CD4-positive, alpha-beta T cell (primary cell): ENCODE measurements at regions not wholly inside any gene's neighbourhood (a gene's known extent, or its start where the extent isn't known, plus 50 kb on each side); places are given as distances from the start of the nearest gene placed in this dataset.

Experiments
- ATAC-seq: fragments of 200-7000 bp; cut with Tn5 transposase; one replicate; pipeline ENCODE4 v1.10.0; 2022; ENCODE audit warnings: mild to moderate bottlenecking; ENCODE audit not compliant: poor library complexity
- CTCF ChIA-PET: fragments of 350-600 bp; sonication (Branson Sonifier 250); formaldehyde crosslinking; loops from one replicate; lab custom pipeline; 2021; ENCODE audit warnings: antibody characterized with exemption, inconsistent platforms; lab: Charles Lee
- POLR2A ChIA-PET: fragments of 350-600 bp; sonication (Branson Sonifier 250); formaldehyde crosslinking; loops from one replicate; lab custom pipeline; 2021; ENCODE audit warnings: antibody characterized with exemption, inconsistent platforms; lab: Charles Lee
- DNase-seq, 14 experiments: peaks; one replicate each; pipeline ENCODE4 v3.0.0-alpha.2; 2013 to 2020; ENCODE audit warnings: mixed read lengths in 2 of 14
- H3K27ac ChIP-seq, 2 donors: one replicate each; pipeline versions ENCODE4 v1.5.1 to v1.7.0; 2013; ENCODE audit warnings: low read length in 2 of 2, low read depth in 1 of 2, mild to moderate bottlenecking in 1 of 2
- H3K27me3 ChIP-seq, 2 experiments: 1 replicate in 1 of 2; 2 replicates in 1 of 2; pipeline versions ENCODE4 v1.6.1 to v1.7.0; 2013; ENCODE audit warnings: low read length in 2 of 2, control low read depth in 1 of 2, mild to moderate bottlenecking in 1 of 2, moderate library complexity in 1 of 2; ENCODE audit not compliant: insufficient read depth in 2 of 2, control insufficient read depth in 1 of 2
- H3K36me3 ChIP-seq: one replicate; pipeline ENCODE4 v1.6.1; 2013; ENCODE audit warnings: low read length, control low read depth; ENCODE audit not compliant: insufficient read depth
- H3K4me1 ChIP-seq: one replicate; pipeline ENCODE4 v1.6.1; 2013; ENCODE audit warnings: low read length, control low read depth; ENCODE audit not compliant: insufficient read depth
- H3K4me3 ChIP-seq: one replicate; pipeline ENCODE4 v1.5.1; 2013; ENCODE audit warnings: mild to moderate bottlenecking, low read length, moderate library complexity
- H3K9me3 ChIP-seq, 2 experiments: 1 replicate in 1 of 2; 2 replicates in 1 of 2; pipeline versions ENCODE4 v1.6.1 to v1.7.0; 2013; ENCODE audit warnings: low read length in 2 of 2, mild to moderate bottlenecking in 2 of 2, control low read depth in 1 of 2, moderate library complexity in 1 of 2; ENCODE audit not compliant: control insufficient read depth in 1 of 2, insufficient read depth in 1 of 2
- H3K27ac Mint-ChIP-seq: one replicate; pipeline ENCODE4 v1.8.0; 2020; ENCODE audit warnings: mixed read lengths
- H3K27me3 Mint-ChIP-seq: one replicate; pipeline ENCODE4 v1.8.0; 2021; ENCODE audit warnings: mixed read lengths
- H3K36me3 Mint-ChIP-seq: one replicate; pipeline ENCODE4 v1.8.0; 2021; ENCODE audit warnings: low read depth, mixed read lengths
- H3K4me1 Mint-ChIP-seq: one replicate; pipeline ENCODE4 v1.8.0; 2021; ENCODE audit warnings: low read depth, mixed read lengths
- H3K4me3 Mint-ChIP-seq: one replicate; pipeline ENCODE4 v1.8.0; 2020; ENCODE audit warnings: mild to moderate bottlenecking, mixed read lengths
- H3K9me3 Mint-ChIP-seq: one replicate; pipeline ENCODE4 v1.8.0; 2020; ENCODE audit warnings: mixed read lengths
- CTCF ChIP-seq: fragments of 200-600 bp; IDR thresholded peaks from one replicate; pipeline ENCODE4 v1.8.0; 2022; ENCODE audit warnings: antibody characterized with exemption, mild to moderate bottlenecking
- intact Hi-C, 2 experiments: fragments of 100-400 bp; cut with DNase I in 1 of 2; cut with micrococcal nuclease in 1 of 2; formaldehyde crosslinking; loops; one replicate each; pipeline versions ENCODE4 v1.15.1 to v1.9.0; 2023 to 2025; cut with DNase I, micrococcal nuclease

GRCh38 chr10:21100871-21101514 is 203.9 kb upstream of the NEBL start:
- intact Hi-C loops: loop anchor here in 1 of 2 experiments (5.0 kb wide), 1 partner anchor 861 kb away; no protein-coding TSS in a partner anchor
- POLR2A ChIA-PET: no interaction called here
- Mint-ChIP-seq H3K27ac (no peak overlapping the region), H3K9me3 (no peaks in the 10 kb centered on the region), H3K27me3 (no peaks in the 10 kb centered on the region), H3K4me1 (no peaks in the 10 kb centered on the region), H3K36me3 (no peaks in the 10 kb centered on the region), H3K4me3 (no peak overlapping the region)
- no peak for TF ChIP-seq CTCF
- Histone ChIP-seq H3K9me3 (no peaks in the 10 kb centered on the region), H3K27me3 (no peaks in the 10 kb centered on the region), H3K27ac (no peak overlapping the region), H3K36me3 (no peaks in the 10 kb centered on the region), H3K4me1 (no peaks in the 10 kb centered on the region), H3K4me3 (no peak overlapping the region)
- no peak for ATAC-seq
- DNase-seq: no peak
- CTCF ChIA-PET: no interaction called here

GRCh38 chr10:21100190-21100589 is 203.1 kb upstream of the NEBL start:
- ATAC-seq (no peak), DNase-seq (no peak)
- POLR2A ChIA-PET: no interaction called here
- H3K4me1 ChIP-seq: no peaks in the 10 kb centered on the region
- no peaks in the 10 kb centered on the region for H3K9me3 ChIP-seq
- no peak for TF ChIP-seq CTCF
- no peak overlapping the region for H3K27ac ChIP-seq
- H3K4me3 Mint-ChIP-seq: no peak overlapping the region
- CTCF ChIA-PET: no interaction called here
- H3K27ac Mint-ChIP-seq: no peak overlapping the region
- H3K27me3 Mint-ChIP-seq: no peaks in the 10 kb centered on the region
- H3K4me3 ChIP-seq: no peak overlapping the region
- H3K36me3 Mint-ChIP-seq: no peaks in the 10 kb centered on the region
- H3K4me1 Mint-ChIP-seq: no peaks in the 10 kb centered on the region
- H3K36me3 ChIP-seq: no peaks in the 10 kb centered on the region
- intact Hi-C loops: loop anchor here in 1 of 2 experiments (5.0 kb wide), 1 partner anchor 862 kb away; no protein-coding TSS in a partner anchor
- no peaks in the 10 kb centered on the region for H3K9me3 Mint-ChIP-seq
- no peaks in the 10 kb centered on the region for H3K27me3 ChIP-seq

GRCh38 chr10:21099291-21100062 is 202.4 kb upstream of the NEBL start:
- no peak overlapping the region for H3K27ac ChIP-seq
- no peaks in the 10 kb centered on the region for H3K4me1 ChIP-seq
- POLR2A ChIA-PET: no interaction called here
- no peaks in the 10 kb centered on the region for H3K9me3 ChIP-seq
- H3K36me3 ChIP-seq: no peaks in the 10 kb centered on the region
- CTCF ChIA-PET: no interaction called here
- no peak for TF ChIP-seq CTCF
- H3K4me3 ChIP-seq: no peak overlapping the region
- Mint-ChIP-seq H3K4me3 (no peak overlapping the region), H3K27me3 (no peaks in the 10 kb centered on the region), H3K9me3 (no peaks in the 10 kb centered on the region), H3K27ac (no peak overlapping the region), H3K36me3 (no peaks in the 10 kb centered on the region), H3K4me1 (no peaks in the 10 kb centered on the region)
- intact Hi-C loops: loop anchor here in 1 of 2 experiments (5.0 kb wide), 1 partner anchor 863 kb away; no protein-coding TSS in a partner anchor
- ATAC-seq: no peak
- H3K27me3 ChIP-seq: no peaks in the 10 kb centered on the region
- no peak for DNase-seq
